ENCODE measurements at regions not wholly inside any gene's neighbourhood (a gene's known extent, or its start where the extent isn't known, plus 50 kb on each side); places are given as distances from the start of the nearest gene placed in this dataset.

GRCh38 chr11:86184728-86185380 lies 59.7 kb upstream of the EED start:
- H3K4me3 ChIP-seq (replicated peaks in 1 of 3; ENCODE audit: insufficient read depth in 1 of 3, low read depth in 1 of 3, low read length in 3 of 3), result no peak overlapping the region
- ChIA-PET POLR2A (no interaction called here), CTCF (interaction anchor here (1.0 to 1.5 kb wide), 2 partner anchors 33 to 143 kb away, joined by 3 read pairs; no protein-coding TSS in a partner anchor)
- H3K79me2 ChIP-seq (ENCODE audit: control insufficient read depth, insufficient read depth, low read length), result no peaks in the 10 kb centered on the region
- no peak overlapping the region for H2AFZ ChIP-seq (ENCODE audit: low read depth, low read length)
- H3K4me1 ChIP-seq (ENCODE audit: control insufficient read depth, extremely low read depth, insufficient read depth, low read length), result no peaks in the 10 kb centered on the region
- no peak overlapping the region for H3K27ac ChIP-seq (ENCODE audit: insufficient read depth, low read depth, low read length)
- no peak overlapping the region for H3K9ac ChIP-seq (replicated peaks; ENCODE audit: extremely low read depth, insufficient read depth, low read length)
- H3K9me3 ChIP-seq (replicated peaks; ENCODE audit: control insufficient read depth, insufficient read depth, low read length), result no peaks in the 10 kb centered on the region
- H4K20me1 ChIP-seq (replicated peaks; ENCODE audit: control insufficient read depth, extremely low read depth, insufficient read depth, low read length), result no peaks in the 10 kb centered on the region
- DNase-seq (ENCODE audit: low read depth, low spot score) (no peak), FAIRE-seq (no peak)
- no peaks in the 10 kb centered on the region for H3K36me3 ChIP-seq (ENCODE audit: control insufficient read depth in 2 of 2, extremely low read depth in 1 of 2, insufficient read depth in 2 of 2, low read length in 2 of 2)
- intact Hi-C loops (cut with micrococcal nuclease), result no loop called here
- no peak overlapping the region for H3K4me2 ChIP-seq (ENCODE audit: insufficient read depth, low read length)
- H3K27me3 ChIP-seq (ENCODE audit: control insufficient read depth in 2 of 2, insufficient read depth in 2 of 2, low read length in 2 of 2), result no peaks in the 10 kb centered on the region
- TF ChIP-seq POLR2AphosphoS5 (IDR thresholded peaks at IDR 0.05; ENCODE audit: insufficient read depth, low read depth, low read length) (no peak), CTCF (IDR thresholded peaks at IDR 0.05; ENCODE audit: extremely low read depth in 1 of 2, insufficient read depth in 1 of 2, low read depth in 1 of 2, low read length in 2 of 2) (no peak), POLR2A (IDR thresholded peaks at IDR 0.05; ENCODE audit: low read depth, low read length) (no peak), FOS (IDR thresholded peaks at IDR 0.05; ENCODE audit: borderline replicate concordance, insufficient read depth, low read length) (no peak), MYC (IDR thresholded peaks at IDR 0.05; ENCODE audit: low read depth, low read length) (no peak), MAX (IDR thresholded peaks at IDR 0.05; ENCODE audit: insufficient read depth, insufficient read length) (no peak), JUN (IDR thresholded peaks at IDR 0.05; ENCODE audit: borderline replicate concordance, insufficient read depth, insufficient read length, low read depth) (no peak), EZH2 (IDR thresholded peaks at IDR 0.05; ENCODE audit: borderline replicate concordance, low read depth, low read length, severe bottlenecking) (no peak), GATA2 (IDR thresholded peaks at IDR 0.05; ENCODE audit: insufficient read depth, insufficient read length, low read depth, low read length) (no peak)
- BruUV-seq (replicated peaks), result no TSS peak
- dilution Hi-C loops (cut with MboI; ENCODE audit: extremely low pct_ligation_motif_present, low sequenced_read_pairs), result no loop called here
- H3K9me1 ChIP-seq (replicated peaks; ENCODE audit: control insufficient read depth, extremely low read depth, insufficient read depth, low read length), result no peaks in the 10 kb centered on the region

Data from endothelial cell of umbilical vein (primary cell).